Duodenal mucosa (tissue), 2 donors: ENCODE measurements at regions not wholly inside any gene's neighbourhood (a gene's known extent, or its start where the extent isn't known, plus 50 kb on each side); places are given as distances from the start of the nearest gene placed in this dataset.

ENCODE experiments used
- H3K27ac ChIP-seq: one replicate; pipeline ENCODE4 v1.7.0; 2013; ENCODE audit warnings: low read depth, low read length
- H3K27me3 ChIP-seq, 2 donors: one replicate each; pipeline ENCODE4 v1.7.0; 2013; ENCODE audit warnings: low read length in 2 of 2, control low read depth in 1 of 2; ENCODE audit not compliant: insufficient read depth in 2 of 2, control insufficient read depth in 1 of 2
- H3K36me3 ChIP-seq, 2 donors: one replicate each; pipeline ENCODE4 v1.7.0; 2013; ENCODE audit warnings: low read length in 2 of 2, control low read depth in 1 of 2; ENCODE audit not compliant: insufficient read depth in 2 of 2, control insufficient read depth in 1 of 2
- H3K4me1 ChIP-seq, 2 donors: one replicate each; pipeline ENCODE4 v1.7.0; 2013; ENCODE audit warnings: low read length in 2 of 2, control low read depth in 1 of 2; ENCODE audit not compliant: insufficient read depth in 2 of 2, control insufficient read depth in 1 of 2
- H3K4me3 ChIP-seq, 2 donors: one replicate each; pipeline ENCODE4 v1.7.0; 2013; ENCODE audit warnings: low read length in 2 of 2, low read depth in 1 of 2
- H3K9ac ChIP-seq, 2 donors: one replicate each; pipeline ENCODE4 v1.7.0; 2013; ENCODE audit warnings: low read length in 2 of 2, low read depth in 1 of 2
- H3K9me3 ChIP-seq, 2 donors: one replicate each; pipeline ENCODE4 v1.7.0; 2013; ENCODE audit warnings: low read length in 2 of 2, control low read depth in 1 of 2; ENCODE audit not compliant: control insufficient read depth in 1 of 2

GRCh38 chr5:93130624-93131490, 450.2 kb downstream of the NR2F1-AS1 start:
- Histone ChIP-seq H3K4me1 (no peaks in the 10 kb centered on the region), H3K9ac (no peak overlapping the region), H3K4me3 (no peak overlapping the region), H3K36me3 (no peaks in the 10 kb centered on the region), H3K27ac (no peak overlapping the region), H3K9me3 (no peaks in the 10 kb centered on the region), H3K27me3 (no peaks in the 10 kb centered on the region)

GRCh38 chr5:93126634-93127033, 454.4 kb downstream of the NR2F1-AS1 start:
- no peaks in the 10 kb centered on the region for H3K27me3 ChIP-seq
- no peak overlapping the region for H3K4me3 ChIP-seq
- no peaks in the 10 kb centered on the region for H3K36me3 ChIP-seq
- no peaks in the 10 kb centered on the region for H3K4me1 ChIP-seq
- no peak overlapping the region for H3K27ac ChIP-seq
- H3K9me3 ChIP-seq, result no peaks in the 10 kb centered on the region
- H3K9ac ChIP-seq, result no peak overlapping the region

GRCh38 chr5:93123127-93123526, 457.9 kb downstream of the NR2F1-AS1 start:
- Histone ChIP-seq H3K27ac (no peak overlapping the region), H3K27me3 (no peaks in the 10 kb centered on the region), H3K4me3 (no peak overlapping the region), H3K9me3 (no peaks in the 10 kb centered on the region), H3K36me3 (no peaks in the 10 kb centered on the region), H3K4me1 (no peaks in the 10 kb centered on the region), H3K9ac (no peak overlapping the region)

- Histone ChIP-seq H3K4me1 (no peaks in the 10 kb centered on the region), H3K27ac (no peak overlapping the region), H3K36me3 (no peaks in the 10 kb centered on the region), H3K4me3 (no peak overlapping the region), H3K9me3 (no peaks in the 10 kb centered on the region), H3K27me3 (no peaks in the 10 kb centered on the region), H3K9ac (no peak overlapping the region)
These were observed 458.6 kb downstream of the NR2F1-AS1 start for GRCh38 chr5:93122446-93122845.

- no peak overlapping the region for H3K27ac ChIP-seq
- no peak overlapping the region for H3K9ac ChIP-seq
- H3K27me3 ChIP-seq, result no peaks in the 10 kb centered on the region
- H3K9me3 ChIP-seq, result no peaks in the 10 kb centered on the region
- H3K4me1 ChIP-seq, result no peaks in the 10 kb centered on the region
- no peaks in the 10 kb centered on the region for H3K36me3 ChIP-seq
- H3K4me3 ChIP-seq, result no peak overlapping the region
These were observed 460.2 kb downstream of the NR2F1-AS1 start for GRCh38 chr5:93120771-93121170.

GRCh38 chr5:93120051-93120450, 461.0 kb downstream of the NR2F1-AS1 start:
- Histone ChIP-seq H3K9ac (no peak overlapping the region), H3K4me3 (no peak overlapping the region), H3K27ac (no peak overlapping the region), H3K4me1 (no peaks in the 10 kb centered on the region), H3K36me3 (no peaks in the 10 kb centered on the region), H3K27me3 (no peaks in the 10 kb centered on the region), H3K9me3 (no peaks in the 10 kb centered on the region)

GRCh38 chr5:93117751-93118531, 463.1 kb downstream of the NR2F1-AS1 start:
- H3K9me3 ChIP-seq, result no peaks in the 10 kb centered on the region
- H3K27ac ChIP-seq, result no peak overlapping the region
- H3K4me1 ChIP-seq, result no peaks in the 10 kb centered on the region
- H3K4me3 ChIP-seq, result no peak overlapping the region
- H3K9ac ChIP-seq, result no peak overlapping the region
- H3K27me3 ChIP-seq, result no peaks in the 10 kb centered on the region
- H3K36me3 ChIP-seq, result no peaks in the 10 kb centered on the region

GRCh38 chr5:93107805-93108520, 473.1 kb downstream of the NR2F1-AS1 start:
- H3K27me3 ChIP-seq, result no peaks in the 10 kb centered on the region
- no peaks in the 10 kb centered on the region for H3K9me3 ChIP-seq
- no peak overlapping the region for H3K4me3 ChIP-seq
- H3K4me1 ChIP-seq, result no peaks in the 10 kb centered on the region
- no peak overlapping the region for H3K9ac ChIP-seq
- no peak overlapping the region for H3K27ac ChIP-seq
- no peaks in the 10 kb centered on the region for H3K36me3 ChIP-seq

GRCh38 chr5:93107141-93107540, 473.9 kb downstream of the NR2F1-AS1 start:
- H3K27me3 ChIP-seq, result no peaks in the 10 kb centered on the region
- H3K9ac ChIP-seq, result no peak overlapping the region
- no peaks in the 10 kb centered on the region for H3K36me3 ChIP-seq

GRCh38 chr5:93101661-93102060, 479.4 kb downstream of the NR2F1-AS1 start:
- Histone ChIP-seq H3K36me3 (no peaks in the 10 kb centered on the region), H3K4me3 (no peak overlapping the region)

More at GRCh38 chr5:93107141-93107540, 473.9 kb downstream of the NR2F1-AS1 start:
- Histone ChIP-seq H3K9me3 (no peaks in the 10 kb centered on the region), H3K27ac (no peak overlapping the region), H3K4me1 (no peaks in the 10 kb centered on the region), H3K4me3 (no peak overlapping the region)

More at GRCh38 chr5:93101661-93102060, 479.4 kb downstream of the NR2F1-AS1 start:
- H3K9ac ChIP-seq, result no peak overlapping the region
- H3K27me3 ChIP-seq, result no peaks in the 10 kb centered on the region
- H3K9me3 ChIP-seq, result no peaks in the 10 kb centered on the region
- no peak overlapping the region for H3K27ac ChIP-seq
- no peaks in the 10 kb centered on the region for H3K4me1 ChIP-seq
